IMR-90 (cell line): ENCODE measurements at regions not wholly inside any gene's neighbourhood (a gene's known extent, or its start where the extent isn't known, plus 50 kb on each side); places are given as distances from the start of the nearest gene placed in this dataset.

Experiments used
- ATAC-seq: fragments of 200-7000 bp; cut with Tn5 transposase; 2 replicates; pipeline ENCODE4 v1.9.1; 2020; ENCODE audit warnings: low read depth, mild to moderate bottlenecking, moderate library complexity
- BruUV-seq: library from RNA; stranded (reverse); fragments of 400-500 nt; replicated peaks from 2 replicates; lab custom pipeline; 2021; lab: Mats Ljungman, UMichigan
- CTCF ChIA-PET: fragments of 300-600 bp; formaldehyde crosslinking; extraction: SDS; loops from one replicate; lab custom pipeline; 2021; ENCODE audit warnings: antibody characterized with exemption; lab: Yijun Ruan, JAX
- POLR2A ChIA-PET: fragments of 300-600 bp; sonication (Branson Sonifier 250); formaldehyde crosslinking; loops from one replicate; lab custom pipeline; 2022; ENCODE audit warnings: antibody characterized with exemption; ENCODE audit not compliant: unreplicated experiment; lab: Charles Lee
- DNase-seq: peaks from one replicate; pipeline ENCODE4 v3.0.0; 2013
- H2AFZ ChIP-seq: replicated peaks from 2 replicates; pipeline ENCODE3; 2013; ENCODE audit warnings: low read length, mild to moderate bottlenecking; ENCODE audit not compliant: poor library complexity
- H2AK5ac ChIP-seq: 2 replicates; pipeline ENCODE4 v1.6.1; 2013; ENCODE audit warnings: low read depth, low read length, inconsistent platforms
- H2AK9ac ChIP-seq: replicated peaks from 2 replicates; pipeline ENCODE3; 2013; ENCODE audit warnings: mild to moderate bottlenecking, low read depth, low read length, moderate library complexity; ENCODE audit not compliant: poor library complexity
- H2BK120ac ChIP-seq: 2 replicates; pipeline ENCODE4 v1.6.1; 2013; ENCODE audit warnings: low read depth, low read length, inconsistent platforms
- H2BK15ac ChIP-seq: 3 replicates; pipeline ENCODE4 v1.6.1; 2013; ENCODE audit warnings: low read depth, low read length, inconsistent platforms
- H2BK20ac ChIP-seq: 2 replicates; pipeline ENCODE4 v1.6.1; 2013; ENCODE audit warnings: low read depth, mild to moderate bottlenecking, inconsistent platforms, low read length, moderate library complexity
- H2BK5ac ChIP-seq: 2 replicates; pipeline ENCODE4 v1.6.1; 2013; ENCODE audit warnings: mild to moderate bottlenecking, low read depth, low read length, inconsistent platforms; ENCODE audit not compliant: poor library complexity, severe bottlenecking
- H3K14ac ChIP-seq: replicated peaks from 2 replicates; pipeline ENCODE4 v1.6.1; 2013; ENCODE audit warnings: low read depth, low read length, inconsistent platforms
- H3K18ac ChIP-seq: 2 replicates; pipeline ENCODE4 v1.6.1; 2013; ENCODE audit warnings: low read depth, low read length, control low read depth
- H3K23ac ChIP-seq: 2 replicates; pipeline ENCODE4 v1.6.1; 2013; ENCODE audit warnings: low read depth, low read length, inconsistent platforms
- H3K27ac ChIP-seq: 2 replicates; pipeline ENCODE4 v1.5.1; 2013; ENCODE audit warnings: mild to moderate bottlenecking, control low read depth, low read length; ENCODE audit not compliant: insufficient read depth
- H3K27me3 ChIP-seq: 2 replicates; pipeline ENCODE4 v1.6.1; 2013; ENCODE audit warnings: low read length; ENCODE audit not compliant: control insufficient read depth, insufficient read depth
- H3K36me3 ChIP-seq: 2 replicates; pipeline ENCODE4 v1.6.1; 2013; ENCODE audit warnings: low read length, mixed read lengths; ENCODE audit not compliant: control insufficient read depth, insufficient read depth
- H3K4ac ChIP-seq: 2 replicates; pipeline ENCODE4 v1.6.1; 2013; ENCODE audit warnings: low read depth, low read length, inconsistent platforms
- H3K4me1 ChIP-seq: 2 replicates; pipeline ENCODE4 v1.6.1; 2013; ENCODE audit warnings: low read length, mixed read lengths; ENCODE audit not compliant: control insufficient read depth, insufficient read depth
- H3K4me2 ChIP-seq: 2 replicates; pipeline ENCODE4 v1.6.1; 2013; ENCODE audit warnings: low read depth, mild to moderate bottlenecking, control low read depth, low read length, moderate library complexity
- H3K4me3 ChIP-seq: 2 replicates; pipeline ENCODE4 v1.5.1; 2013; ENCODE audit warnings: low read depth, mild to moderate bottlenecking, control low read depth, low read length, moderate library complexity; ENCODE audit not compliant: insufficient read depth
- H3K56ac ChIP-seq: 2 replicates; pipeline ENCODE4 v1.6.1; 2013; ENCODE audit warnings: low read length, inconsistent platforms; ENCODE audit not compliant: insufficient read depth; ENCODE audit errors: extremely low read depth
- H3K79me1 ChIP-seq, 2 experiments: 2 replicates each; pipeline ENCODE4 v1.6.1; 2013; ENCODE audit warnings: low read length in 2 of 2, inconsistent platforms in 1 of 2, low read depth in 1 of 2
- H3K9ac ChIP-seq: 2 replicates; pipeline ENCODE4 v1.6.1; 2013; ENCODE audit warnings: low read depth, low read length, control low read depth
- H3K9me1 ChIP-seq: 2 replicates; pipeline ENCODE4 v1.6.1; 2013; ENCODE audit warnings: low read length, inconsistent platforms; ENCODE audit not compliant: insufficient read depth
- H3K9me3 ChIP-seq: 2 replicates; pipeline ENCODE4 v1.6.1; 2013; ENCODE audit warnings: low read length; ENCODE audit not compliant: control insufficient read depth, insufficient read depth
- H4K20me1 ChIP-seq: 2 replicates; pipeline ENCODE4 v1.6.1; 2013; ENCODE audit warnings: low read length, inconsistent platforms; ENCODE audit not compliant: insufficient read depth
- H4K5ac ChIP-seq: 2 replicates; pipeline ENCODE4 v1.6.1; 2013; ENCODE audit warnings: mild to moderate bottlenecking, low read depth, low read length, control low read depth
- H4K8ac ChIP-seq, 2 experiments: 2 replicates each; pipeline ENCODE4 v1.6.1; 2013; ENCODE audit warnings: low read depth in 2 of 2, low read length in 2 of 2, control low read depth in 1 of 2, inconsistent platforms in 1 of 2
- H4K91ac ChIP-seq: 2 replicates; pipeline ENCODE4 v1.6.1; 2013; ENCODE audit warnings: low read depth, low read length, inconsistent platforms; ENCODE audit not compliant: insufficient read depth
- BHLHE40 ChIP-seq: fragments of 150-350 bp; IDR thresholded peaks from 2 replicates; pipeline ENCODE4 v1.6.1; 2016; ENCODE audit warnings: mild to moderate bottlenecking, low read depth, low read length
- CHD1 ChIP-seq: IDR thresholded peaks from 2 replicates; pipeline ENCODE4 v1.6.1; 2012; ENCODE audit warnings: low read depth, low read length, improper control_type of control experiment
- ELK1 ChIP-seq: fragments of 150-350 bp; IDR thresholded peaks from 2 replicates; pipeline ENCODE4 v1.6.1; 2016; ENCODE audit warnings: low read depth, mild to moderate bottlenecking, low read length, moderate library complexity, borderline replicate concordance
- MAFK ChIP-seq: IDR thresholded peaks from 2 replicates; pipeline ENCODE4 v1.6.1; 2012; ENCODE audit warnings: low read depth, low read length, improper control_type of control experiment
- MAZ ChIP-seq: IDR thresholded peaks from 2 replicates; pipeline ENCODE4 v1.6.1; 2012; ENCODE audit warnings: low read depth, mild to moderate bottlenecking, low read length, improper control_type of control experiment, moderate library complexity, borderline replicate concordance
- MXI1 ChIP-seq: IDR thresholded peaks from 2 replicates; pipeline ENCODE4 v1.6.1; 2012; ENCODE audit warnings: low read depth, mild to moderate bottlenecking, low read length, moderate library complexity, borderline replicate concordance
- NFE2L2 ChIP-seq: fragments of 150-350 bp; IDR thresholded peaks from 2 replicates; pipeline ENCODE4 v1.6.1; 2016; ENCODE audit warnings: low read depth, mild to moderate bottlenecking, low read length
- POLR2A ChIP-seq: IDR thresholded peaks from 2 replicates; pipeline ENCODE4 v1.6.1; 2012; ENCODE audit warnings: mild to moderate bottlenecking, low read depth, low read length
- RAD21 ChIP-seq: IDR thresholded peaks from 2 replicates; pipeline ENCODE4 v1.6.1; 2012; ENCODE audit warnings: low read length, improper control_type of control experiment
- RCOR1 ChIP-seq: IDR thresholded peaks from 2 replicates; pipeline ENCODE4 v1.6.1; 2012; ENCODE audit warnings: mild to moderate bottlenecking, low read length, improper control_type of control experiment; ENCODE audit not compliant: insufficient replicate concordance
- RFX5 ChIP-seq: IDR thresholded peaks from 2 replicates; pipeline ENCODE4 v1.8.0; 2012; ENCODE audit warnings: low read depth, mild to moderate bottlenecking, low read length, moderate library complexity
- whole genome bisulfite sequencing, 2 experiments: methylation state at CpG; one replicate each; pipeline versions ENCODE4 v1.1.5 to v1.1.7; 2013; ENCODE audit warnings: missing lambda C conversion rate in 2 of 2; ENCODE audit not compliant: insufficient read length in 1 of 2; ENCODE audit errors: extremely low coverage in 2 of 2; 5-methylcytosine and 5-hydroxymethylcytosine counted together
- dilution Hi-C: fragments of 300-500 bp; cut with HindIII; formaldehyde crosslinking; loops from one replicate; pipeline ENCODE4 v1.14.3; 2018; ENCODE audit warnings: low sequenced_read_pairs; ENCODE audit not compliant: unreplicated experiment
- in situ Hi-C: fragments of 300-500 bp; cut with MboI; formaldehyde crosslinking; loops from 3 replicates; pipeline ENCODE4 v1.14.3; 2019; ENCODE audit warnings: low sequenced_read_pairs, inconsistent platforms, mixed read lengths
- intact Hi-C: fragments of 100-400 bp; cut with micrococcal nuclease; formaldehyde crosslinking; loops from 2 replicates; pipeline ENCODE4 v1.10.0; 2022

GRCh38 chr4:22187203-22187820 lies 238.7 kb upstream of the KCNIP4 start:
- no peak overlapping the region for H3K27ac ChIP-seq
- no peak overlapping the region for H3K4me2 ChIP-seq
- BruUV-seq = no TSS peak
- no peak overlapping the region for H3K14ac ChIP-seq
- no peaks in the 10 kb centered on the region for H3K27me3 ChIP-seq
- H4K91ac ChIP-seq = no peak overlapping the region
- H2BK120ac ChIP-seq = no peak overlapping the region
- no peak overlapping the region for H3K18ac ChIP-seq
- H3K9ac ChIP-seq = no peak overlapping the region
- no peak overlapping the region for H2AK9ac ChIP-seq
- intact Hi-C loops (no loop called here), in situ Hi-C loops (no loop called here), dilution Hi-C loops (no loop called here)
- no peaks in the 10 kb centered on the region for H3K9me1 ChIP-seq
- TF ChIP-seq POLR2A = no peak
- no peak for TF ChIP-seq RCOR1
- no peak for TF ChIP-seq BHLHE40
- TF ChIP-seq ELK1 = no peak
- TF ChIP-seq NFE2L2 = no peak
- TF ChIP-seq CHD1 = no peak
- TF ChIP-seq MAZ = no peak
- TF ChIP-seq MAFK = no peak
- no peak for TF ChIP-seq RAD21
- no peak for TF ChIP-seq RFX5
- no peak for TF ChIP-seq MXI1
- no peak overlapping the region for H3K4ac ChIP-seq
- H3K23ac ChIP-seq = no peak overlapping the region
- no peaks in the 10 kb centered on the region for H3K4me1 ChIP-seq
- POLR2A ChIA-PET = no interaction called here
- WGBS, 2 experiments = no CpG with 5 or more reads among the region's 2 CpGs
- DNase-seq (no peak), ATAC-seq (no peak)
- H2AFZ ChIP-seq = no peak overlapping the region
- no peaks in the 10 kb centered on the region for H3K36me3 ChIP-seq
- H2BK20ac ChIP-seq = no peak overlapping the region
- H3K4me3 ChIP-seq = no peak overlapping the region
- no peak overlapping the region for H2AK5ac ChIP-seq
- no peak overlapping the region for H3K56ac ChIP-seq
- H2BK5ac ChIP-seq = no peak overlapping the region
- H2BK15ac ChIP-seq = no peak overlapping the region
- H3K79me1 ChIP-seq = no peaks in the 10 kb centered on the region
- no peaks in the 10 kb centered on the region for H3K9me3 ChIP-seq
- H4K5ac ChIP-seq = no peak overlapping the region
- H4K20me1 ChIP-seq = no peaks in the 10 kb centered on the region
- CTCF ChIA-PET = no interaction called here
- no peak overlapping the region for H4K8ac ChIP-seq
